ENCODE measurements at regions not wholly inside any gene's neighbourhood (a gene's known extent, or its start where the extent isn't known, plus 50 kb on each side); places are given as distances from the start of the nearest gene placed in this dataset.

- intact Hi-C loops (cut with micrococcal nuclease) = no loop called here
- no peaks in the 10 kb centered on the region for H3K4me1 Mint-ChIP-seq (ENCODE audit: low read depth)
- H3K36me3 Mint-ChIP-seq (ENCODE audit: low read depth) = no peaks in the 10 kb centered on the region
- no peaks in the 10 kb centered on the region for H3K9me3 Mint-ChIP-seq
- no peak for DNase-seq (ENCODE audit: low spot score)
- H3K4me3 Mint-ChIP-seq (ENCODE audit: low read depth) = no peak overlapping the region
- no peak overlapping the region for H3K27ac Mint-ChIP-seq
- H3K27me3 Mint-ChIP-seq (ENCODE audit: low read depth) = no peaks in the 10 kb centered on the region
These were observed 173.0 kb downstream of the RBM46 start for GRCh38 chr4:154954117-154954516.

GRCh38 chr4:154958121-154958520 lies 177.0 kb downstream of the RBM46 start:
- Mint-ChIP-seq H3K4me3 (ENCODE audit: low read depth) (no peak overlapping the region), H3K27me3 (ENCODE audit: low read depth) (no peaks in the 10 kb centered on the region)
- intact Hi-C loops (cut with micrococcal nuclease) = no loop called here

GRCh38 chr4:154958621-154959358 lies 177.7 kb downstream of the RBM46 start:
- intact Hi-C loops (cut with micrococcal nuclease) = no loop called here
- peaks cover 1% of the 10 kb centered on the region for H3K9me3 Mint-ChIP-seq
- H3K27me3 Mint-ChIP-seq (ENCODE audit: low read depth) = no peaks in the 10 kb centered on the region
- no peak overlapping the region for H3K4me3 Mint-ChIP-seq (ENCODE audit: low read depth)
- no peak for DNase-seq (ENCODE audit: low spot score)
- H3K4me1 Mint-ChIP-seq (ENCODE audit: low read depth) = peaks cover 4% of the 10 kb centered on the region
- no peaks in the 10 kb centered on the region for H3K36me3 Mint-ChIP-seq (ENCODE audit: low read depth)
- no peak overlapping the region for H3K27ac Mint-ChIP-seq

More at GRCh38 chr4:154958121-154958520, 177.0 kb downstream of the RBM46 start:
- peaks cover 4% of the 10 kb centered on the region for H3K4me1 Mint-ChIP-seq (ENCODE audit: low read depth)
- H3K27ac Mint-ChIP-seq = no peak overlapping the region
- H3K36me3 Mint-ChIP-seq (ENCODE audit: low read depth) = no peaks in the 10 kb centered on the region
- H3K9me3 Mint-ChIP-seq = no peaks in the 10 kb centered on the region
- DNase-seq (ENCODE audit: low spot score) = no peak

DNA sequence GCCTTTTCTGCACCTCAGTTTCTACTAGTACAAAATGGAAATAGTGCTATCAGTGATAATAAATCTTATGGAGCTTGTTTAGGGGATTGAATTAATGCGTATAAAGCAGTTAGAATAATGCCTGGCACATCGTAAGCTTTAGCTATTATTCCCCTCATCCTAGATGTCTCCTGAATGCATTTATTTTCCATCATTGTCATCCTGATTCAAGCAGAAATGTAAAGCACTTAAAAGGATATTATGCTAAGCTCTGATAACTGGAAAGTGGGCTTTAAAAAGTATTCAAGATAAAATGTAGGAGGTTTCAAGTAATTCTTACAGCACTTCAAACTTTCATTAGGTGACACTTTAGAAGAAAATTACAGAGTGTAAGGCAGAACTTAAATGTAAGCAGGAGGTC lies 178.7 kb downstream of the RBM46 start:
- intact Hi-C loops (cut with micrococcal nuclease) = no loop called here
- H3K27ac Mint-ChIP-seq = no peak overlapping the region
- no peaks in the 10 kb centered on the region for H3K27me3 Mint-ChIP-seq (ENCODE audit: low read depth)
- no peak overlapping the region for H3K4me3 Mint-ChIP-seq (ENCODE audit: low read depth)
- peaks cover 8% of the 10 kb centered on the region for H3K9me3 Mint-ChIP-seq
- peaks cover 4% of the 10 kb centered on the region for H3K4me1 Mint-ChIP-seq (ENCODE audit: low read depth)
- no peaks in the 10 kb centered on the region for H3K36me3 Mint-ChIP-seq (ENCODE audit: low read depth)
- DNase-seq (ENCODE audit: low spot score) = no peak

DNA sequence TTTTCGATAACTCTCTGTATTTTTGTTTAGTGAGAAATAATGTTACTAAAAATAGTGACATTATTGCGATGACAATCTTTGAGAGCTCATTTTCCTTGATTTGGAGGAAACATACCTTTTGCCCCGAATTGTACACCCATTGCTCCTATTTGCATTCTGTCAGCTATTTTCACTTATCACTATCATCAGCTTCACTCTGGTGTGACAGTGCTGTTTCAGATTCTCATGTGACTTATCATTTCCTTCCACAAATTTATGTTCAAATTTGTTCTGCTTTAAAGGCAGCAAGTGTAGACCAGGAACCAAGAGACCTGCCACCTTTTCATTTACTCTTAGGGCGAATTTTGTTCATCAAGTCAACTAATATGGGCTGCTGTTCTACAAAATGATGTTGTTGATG lies 179.4 kb downstream of the RBM46 start:
- no peak for DNase-seq (ENCODE audit: low spot score)
- Mint-ChIP-seq H3K4me1 (ENCODE audit: low read depth) (peaks cover 4% of the 10 kb centered on the region), H3K9me3 (peaks cover 8% of the 10 kb centered on the region), H3K27me3 (ENCODE audit: low read depth) (no peaks in the 10 kb centered on the region), H3K27ac (no peak overlapping the region), H3K36me3 (ENCODE audit: low read depth) (no peaks in the 10 kb centered on the region), H3K4me3 (ENCODE audit: low read depth) (no peak overlapping the region)
- intact Hi-C loops (cut with micrococcal nuclease) = no loop called here

GRCh38 chr4:154961263-154961662 lies 180.2 kb downstream of the RBM46 start:
- no peak overlapping the region for H3K27ac Mint-ChIP-seq
- H3K36me3 Mint-ChIP-seq (ENCODE audit: low read depth) = no peaks in the 10 kb centered on the region
- no peak overlapping the region for H3K4me3 Mint-ChIP-seq (ENCODE audit: low read depth)
- intact Hi-C loops (cut with micrococcal nuclease) = no loop called here
- peaks cover 8% of the 10 kb centered on the region for H3K9me3 Mint-ChIP-seq
- no peak for DNase-seq (ENCODE audit: low spot score)
- H3K4me1 Mint-ChIP-seq (ENCODE audit: low read depth) = peaks cover 4% of the 10 kb centered on the region
- H3K27me3 Mint-ChIP-seq (ENCODE audit: low read depth) = no peaks in the 10 kb centered on the region

GRCh38 chr4:154973244-154974035 lies 192.4 kb downstream of the RBM46 start:
- H3K27me3 Mint-ChIP-seq (ENCODE audit: low read depth) = peaks cover 2% of the 10 kb centered on the region
- H3K36me3 Mint-ChIP-seq (ENCODE audit: low read depth) = no peaks in the 10 kb centered on the region
- no peaks in the 10 kb centered on the region for H3K4me1 Mint-ChIP-seq (ENCODE audit: low read depth)
- H3K9me3 Mint-ChIP-seq = no peaks in the 10 kb centered on the region
- H3K4me3 Mint-ChIP-seq (ENCODE audit: low read depth) = no peak overlapping the region
- no peak overlapping the region for H3K27ac Mint-ChIP-seq
- DNase-seq (ENCODE audit: low spot score) = no peak
- intact Hi-C loops (cut with micrococcal nuclease) = no loop called here

- Mint-ChIP-seq H3K27me3 (ENCODE audit: low read depth) (peaks cover 2% of the 10 kb centered on the region), H3K4me3 (ENCODE audit: low read depth) (no peak overlapping the region), H3K9me3 (no peaks in the 10 kb centered on the region), H3K36me3 (ENCODE audit: low read depth) (no peaks in the 10 kb centered on the region), H3K27ac (no peak overlapping the region), H3K4me1 (ENCODE audit: low read depth) (no peaks in the 10 kb centered on the region)
- no peak for DNase-seq (ENCODE audit: low spot score)
- intact Hi-C loops (cut with micrococcal nuclease) = no loop called here
These were observed 196.2 kb downstream of the RBM46 start for GRCh38 chr4:154977228-154977627.

DNA sequence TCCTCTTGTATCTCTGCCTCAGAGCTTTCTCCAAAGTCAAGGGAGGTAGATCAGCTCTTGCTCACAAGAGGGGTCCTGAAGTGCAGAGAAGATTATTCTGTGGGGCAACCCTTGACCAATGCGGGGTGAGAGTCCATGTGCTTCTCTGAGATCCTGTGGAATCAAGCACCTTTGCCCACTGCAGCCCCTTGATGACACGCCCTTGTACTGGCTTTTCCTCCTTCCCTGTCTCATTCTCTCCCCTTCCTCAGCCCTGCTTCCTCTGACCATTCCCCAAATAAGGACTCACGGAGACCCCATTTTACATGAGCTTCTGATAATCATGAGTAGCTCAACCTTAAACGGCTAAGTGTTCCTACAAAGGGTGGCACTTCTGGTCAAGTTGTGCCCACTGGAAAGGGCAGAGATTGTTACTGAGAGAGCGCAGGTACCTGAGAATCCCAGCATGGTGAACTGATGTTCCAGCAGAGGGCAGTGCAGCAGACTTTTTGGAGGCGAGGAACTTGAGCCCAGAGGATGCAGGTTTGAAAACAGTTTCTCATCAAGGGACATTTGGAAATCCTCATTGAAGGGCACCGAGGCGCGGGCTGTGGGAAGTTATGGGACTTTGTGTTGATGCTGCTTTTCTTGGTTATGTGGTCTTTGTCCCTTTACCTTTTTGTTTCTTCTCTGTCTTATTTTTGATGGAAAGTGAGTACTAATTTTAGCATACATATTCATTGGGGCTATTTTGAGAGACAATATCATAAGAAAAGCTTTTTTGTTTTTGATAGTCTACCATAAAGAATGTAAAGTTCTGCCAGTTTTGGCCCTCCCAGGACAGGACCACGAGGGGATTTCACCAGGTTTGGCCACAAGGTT lies 201.3 kb downstream of the RBM46 start:
- H3K4me3 Mint-ChIP-seq (ENCODE audit: low read depth) = no peak overlapping the region
- no peaks in the 10 kb centered on the region for H3K4me1 Mint-ChIP-seq (ENCODE audit: low read depth)
- no peaks in the 10 kb centered on the region for H3K9me3 Mint-ChIP-seq
- no peak overlapping the region for H3K27ac Mint-ChIP-seq
- intact Hi-C loops (cut with micrococcal nuclease) = loop anchor here (2.0 kb wide), 1 partner anchor 388 kb away; no protein-coding TSS in a partner anchor
- no peaks in the 10 kb centered on the region for H3K27me3 Mint-ChIP-seq (ENCODE audit: low read depth)
- H3K36me3 Mint-ChIP-seq (ENCODE audit: low read depth) = no peaks in the 10 kb centered on the region
- DNase-seq (ENCODE audit: low spot score) = no peak

DNA sequence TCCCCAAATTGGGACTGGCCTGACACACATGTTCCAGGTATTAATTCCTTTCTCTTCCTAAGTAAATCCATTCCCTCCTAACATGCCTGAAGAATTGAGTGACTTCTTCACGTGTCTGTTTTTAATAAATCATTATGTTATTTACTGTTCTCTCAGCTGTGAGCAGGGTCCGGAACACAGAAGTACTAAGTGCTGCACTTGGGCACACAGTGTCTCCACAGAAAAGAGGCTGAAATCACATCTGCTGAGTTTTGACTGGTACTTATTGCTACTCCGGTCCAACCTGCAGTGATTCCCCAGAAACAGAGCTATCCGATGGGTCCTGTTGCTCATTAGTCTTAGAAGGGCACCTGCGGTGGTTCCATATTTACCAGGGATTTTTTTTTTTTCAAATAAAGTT lies 202.6 kb downstream of the RBM46 start:
- no peak overlapping the region for H3K4me3 Mint-ChIP-seq (ENCODE audit: low read depth)
- H3K27ac Mint-ChIP-seq = no peak overlapping the region
- no peaks in the 10 kb centered on the region for H3K4me1 Mint-ChIP-seq (ENCODE audit: low read depth)
- intact Hi-C loops (cut with micrococcal nuclease) = loop anchor here (2.0 kb wide), 1 partner anchor 387 kb away; no protein-coding TSS in a partner anchor
- H3K9me3 Mint-ChIP-seq = no peaks in the 10 kb centered on the region
- no peaks in the 10 kb centered on the region for H3K27me3 Mint-ChIP-seq (ENCODE audit: low read depth)
- H3K36me3 Mint-ChIP-seq (ENCODE audit: low read depth) = no peaks in the 10 kb centered on the region
- no peak for DNase-seq (ENCODE audit: low spot score)

- Mint-ChIP-seq H3K4me1 (ENCODE audit: low read depth) (no peaks in the 10 kb centered on the region), H3K27me3 (ENCODE audit: low read depth) (no peaks in the 10 kb centered on the region), H3K4me3 (ENCODE audit: low read depth) (no peak overlapping the region), H3K9me3 (no peaks in the 10 kb centered on the region), H3K27ac (no peak overlapping the region), H3K36me3 (ENCODE audit: low read depth) (no peaks in the 10 kb centered on the region)
- intact Hi-C loops (cut with micrococcal nuclease) = no loop called here
- no peak for DNase-seq (ENCODE audit: low spot score)
These were observed 203.1 kb downstream of the RBM46 start for GRCh38 chr4:154984148-154984547.

DNA sequence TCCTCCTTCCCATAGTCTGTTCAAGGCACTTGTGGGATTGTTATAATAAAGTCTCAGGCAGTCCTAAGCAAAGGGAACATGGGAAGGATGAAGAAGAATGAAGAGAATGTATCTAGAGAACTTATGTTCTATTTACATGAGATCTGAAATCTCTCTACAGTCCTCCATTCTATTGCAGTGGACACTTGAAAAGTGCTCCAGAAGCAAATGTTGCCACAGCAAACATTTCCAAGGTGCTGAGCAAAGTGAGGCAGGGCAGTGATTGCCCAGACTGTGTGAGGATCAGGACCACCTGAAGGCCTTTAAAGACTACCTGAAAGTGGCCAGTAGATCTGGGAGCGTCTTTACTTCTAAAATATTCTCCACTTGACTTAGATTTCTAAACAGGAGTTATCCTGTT lies 203.5 kb downstream of the RBM46 start:
- intact Hi-C loops (cut with micrococcal nuclease) = no loop called here
- H3K4me3 Mint-ChIP-seq (ENCODE audit: low read depth) = no peak overlapping the region

More for the DNA sequence above, 203.5 kb downstream of the RBM46 start:
- Mint-ChIP-seq H3K36me3 (ENCODE audit: low read depth) (no peaks in the 10 kb centered on the region), H3K27me3 (ENCODE audit: low read depth) (no peaks in the 10 kb centered on the region), H3K27ac (no peak overlapping the region), H3K4me1 (ENCODE audit: low read depth) (no peaks in the 10 kb centered on the region), H3K9me3 (no peaks in the 10 kb centered on the region)
- no peak for DNase-seq (ENCODE audit: low spot score)

Data from activated T-helper 2 cell treated with anti-CD3 and anti-CD28 coated beads, Interferon-gamma antibody, Interleukin-2, Interleukin-4, amounts not matched to agents 10 μg/mL and 5 μg/mL and 100 μg/mL, durations not matched to agents 14 hours and 24 hours and 36 hours (primary cell).